Head of caudate nucleus (tissue), 42 donors: ENCODE measurements at regions not wholly inside any gene's neighbourhood (a gene's known extent, or its start where the extent isn't known, plus 50 kb on each side); places are given as distances from the start of the nearest gene placed in this dataset.
"Not testable (repeated sequence)": the region's sequence is repeated elsewhere in the genome, so short reads cannot be mapped to it uniquely, and the experiment has no call there.

ENCODE experiments used
- DNase-seq, 42 donors: peaks; one replicate each; pipeline versions ENCODE4 v3.0.0 to v3.0.0-alpha.2; 2020 to 2021; ENCODE audit warnings: mixed read lengths in 7 of 42
- intact Hi-C: fragments of 100-400 bp; cut with DNase I; formaldehyde crosslinking; loops from one replicate; pipeline ENCODE4 v1.15.0; 2022

- no peak for DNase-seq
- intact Hi-C loops, result no loop called here
These were observed 423.5 kb upstream of the CTSO start for GRCh38 chr4:156377036-156377710.

- DNase-seq, result no peak
- intact Hi-C loops, result no loop called here
These were observed 421.2 kb upstream of the CTSO start for GRCh38 chr4:156374894-156375293.

DNA sequence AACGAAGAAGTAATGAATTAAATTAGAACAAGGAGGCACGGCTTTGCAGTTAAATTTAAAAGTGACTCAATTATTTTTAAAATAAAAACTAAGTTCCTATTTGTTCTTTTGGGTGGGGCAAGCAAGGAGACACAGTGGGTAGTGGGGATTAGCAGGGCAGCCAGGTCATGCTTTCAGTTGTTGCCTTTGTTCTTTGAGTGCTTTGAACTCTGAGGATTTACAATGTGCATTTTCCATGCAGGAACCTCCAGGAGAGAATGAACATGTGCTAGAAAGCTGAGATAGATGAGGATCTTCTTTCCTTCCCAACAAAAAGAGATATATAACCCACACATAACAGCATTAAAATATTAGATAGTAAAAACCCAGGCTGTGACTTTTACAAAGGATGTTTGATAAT lies 420.4 kb upstream of the CTSO start:
- no peak for DNase-seq
- intact Hi-C loops, result no loop called here

- intact Hi-C loops, DNase-seq: not testable (repeated sequence)
These were observed 413.8 kb upstream of the CTSO start for GRCh38 chr4:156367502-156367901.

GRCh38 chr4:156362581-156362980 lies 408.9 kb upstream of the CTSO start:
- DNase-seq, result no peak
- intact Hi-C loops, result no loop called here

DNA sequence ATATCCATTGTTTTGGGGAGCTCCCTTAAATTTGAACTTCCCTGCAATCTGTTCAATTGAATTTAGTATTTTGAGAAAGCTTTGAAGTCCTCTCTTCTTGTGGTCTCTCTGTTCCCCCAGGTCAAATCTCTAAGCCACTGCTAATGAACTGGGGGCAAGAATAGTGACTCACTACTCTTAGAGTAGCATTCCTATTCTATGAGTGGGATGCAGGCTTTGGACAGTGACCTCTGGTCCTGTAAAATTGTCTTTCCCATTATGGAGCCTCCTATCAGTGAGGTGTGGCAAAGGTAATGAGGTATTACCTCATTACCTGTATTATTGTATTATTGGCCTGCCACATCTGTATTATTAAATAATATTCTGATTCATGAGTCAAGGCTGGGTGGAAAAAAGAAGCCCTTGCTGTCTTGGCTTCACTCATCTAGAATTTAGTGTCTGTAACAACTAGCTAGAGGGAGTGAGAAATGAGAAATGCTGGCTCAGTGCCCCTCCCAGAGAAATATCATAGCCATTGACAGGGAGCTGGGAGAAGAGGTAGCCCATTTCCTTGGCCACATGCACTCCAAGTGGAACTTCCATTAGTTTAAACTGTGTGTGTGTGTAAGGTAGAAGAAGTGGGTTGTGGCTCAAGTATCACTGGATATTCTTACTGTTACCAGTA lies 393.9 kb upstream of the CTSO start:
- DNase-seq, result no peak
- intact Hi-C loops, result no loop called here

GRCh38 chr4:156346959-156347385 lies 393.3 kb upstream of the CTSO start:
- no peak for DNase-seq
- intact Hi-C loops, result no loop called here

DNA sequence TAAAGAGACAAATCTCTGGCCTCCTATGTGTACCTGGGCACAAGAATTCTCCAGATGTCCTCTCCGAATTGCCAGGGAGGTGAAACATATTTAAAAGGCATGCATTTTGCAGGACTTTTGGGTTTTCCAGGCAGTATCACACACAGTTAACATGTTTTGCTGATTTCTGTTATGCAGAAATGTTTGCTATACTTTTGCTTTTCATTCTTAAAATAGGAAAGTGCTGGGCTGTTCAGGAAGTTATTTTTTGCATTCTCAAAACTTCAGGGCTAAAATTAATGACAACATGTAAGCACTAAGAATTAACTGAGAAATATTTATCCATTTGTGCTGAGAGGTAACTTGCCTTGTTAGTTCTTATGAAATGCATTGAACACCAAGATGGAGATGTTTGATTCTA lies 390.7 kb upstream of the CTSO start:
- no peak for DNase-seq
- intact Hi-C loops, result no loop called here

- intact Hi-C loops, result no loop called here
- no peak for DNase-seq
These were observed 382.8 kb upstream of the CTSO start for GRCh38 chr4:156336511-156336910.

DNA sequence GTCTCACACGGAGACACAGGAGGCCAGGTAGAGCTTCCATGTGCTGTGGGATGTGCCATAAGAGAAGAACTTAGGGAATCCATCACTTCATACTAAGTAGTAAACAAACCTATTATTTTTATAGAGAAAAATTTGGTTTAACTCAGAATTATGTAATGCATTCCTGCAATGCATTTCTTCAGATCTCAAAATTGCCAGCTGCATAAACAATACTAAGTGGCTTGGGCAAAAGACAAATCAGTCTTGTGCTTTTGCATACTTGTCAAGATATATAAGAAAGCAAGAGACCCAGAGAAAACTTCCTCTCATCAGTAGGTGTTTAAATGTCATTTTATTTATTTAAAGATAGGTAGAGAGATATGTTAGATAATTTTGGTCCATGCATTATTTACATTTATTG lies 382.1 kb upstream of the CTSO start:
- no peak for DNase-seq
- intact Hi-C loops, result no loop called here

DNA sequence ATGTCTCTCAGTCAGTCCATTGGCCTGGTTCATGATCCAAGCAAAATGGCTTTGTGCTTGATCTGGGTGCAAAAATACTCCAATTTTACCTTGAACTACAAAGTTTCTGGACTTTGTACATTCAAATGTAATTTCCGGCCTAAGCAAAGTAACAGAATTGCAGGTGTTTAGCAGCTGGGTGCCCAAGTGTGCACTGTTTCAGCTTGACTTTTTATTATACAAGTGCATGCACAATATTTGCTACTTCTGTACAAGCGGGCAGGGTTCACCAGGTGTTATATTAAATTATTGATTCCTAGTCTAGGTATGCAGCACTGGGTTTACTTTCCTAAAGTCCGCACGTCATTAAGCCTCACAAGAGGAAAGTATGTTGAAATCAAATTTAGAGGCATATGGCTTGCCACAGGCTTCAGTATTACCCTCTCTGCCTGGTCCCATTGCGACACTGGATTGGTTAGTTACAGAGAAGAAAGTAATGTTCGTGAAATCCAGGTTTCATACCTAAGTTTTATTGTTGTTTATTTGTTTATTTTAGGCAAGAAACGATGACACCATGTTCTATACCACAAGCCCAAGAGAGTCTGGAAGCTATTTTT lies 376.9 kb upstream of the CTSO start:
- DNase-seq, result no peak
- intact Hi-C loops, result no loop called here

DNA sequence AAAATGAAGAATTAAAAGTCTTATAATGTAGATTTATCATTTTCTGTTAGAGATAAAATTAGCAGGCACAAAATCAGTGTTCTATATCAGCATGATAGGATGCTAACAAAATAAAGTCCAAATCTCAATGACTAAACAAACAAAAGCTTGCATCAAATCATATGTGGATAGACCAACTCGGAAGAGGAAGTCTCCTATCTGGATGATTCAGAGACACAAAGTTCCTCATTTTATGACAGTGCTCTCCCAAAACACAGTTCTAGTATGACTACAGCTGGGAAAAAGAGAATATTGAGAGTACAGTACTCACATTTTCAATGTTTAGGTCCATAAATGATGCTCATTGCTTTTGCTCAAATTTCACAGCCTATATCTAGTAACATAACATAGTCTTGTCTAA lies 376.1 kb upstream of the CTSO start:
- no peak for DNase-seq
- intact Hi-C loops, result no loop called here

- intact Hi-C loops, result no loop called here
- DNase-seq, result no peak
These were observed 375.2 kb upstream of the CTSO start for GRCh38 chr4:156328882-156329281.

- no peak for DNase-seq
- intact Hi-C loops, result no loop called here
These were observed 372.6 kb upstream of the CTSO start for GRCh38 chr4:156326246-156326645.

GRCh38 chr4:156322592-156322991 lies 368.9 kb upstream of the CTSO start:
- intact Hi-C loops, result no loop called here

DNA sequence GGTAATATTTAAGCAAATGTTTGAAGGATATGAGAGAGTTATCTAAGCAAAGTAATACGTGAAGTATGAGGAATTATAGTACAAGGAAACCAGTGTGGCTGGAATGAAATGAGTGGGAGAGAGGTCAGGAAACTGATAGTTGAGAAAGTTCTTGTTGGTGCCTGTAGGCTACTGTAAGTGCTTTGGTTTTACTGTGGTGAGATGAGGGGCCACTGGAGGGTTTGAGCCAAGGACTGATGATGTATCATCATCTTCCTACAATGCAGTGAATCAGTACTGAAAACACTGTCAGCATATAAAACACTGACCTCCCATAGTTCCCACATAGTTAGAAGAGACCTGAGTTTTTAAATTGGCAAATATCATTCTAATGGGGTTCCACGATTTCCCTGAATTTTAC lies 367.5 kb upstream of the CTSO start:
- DNase-seq, result no peak
- intact Hi-C loops, result no loop called here

More at GRCh38 chr4:156322592-156322991, 368.9 kb upstream of the CTSO start:
- no peak for DNase-seq

DNA sequence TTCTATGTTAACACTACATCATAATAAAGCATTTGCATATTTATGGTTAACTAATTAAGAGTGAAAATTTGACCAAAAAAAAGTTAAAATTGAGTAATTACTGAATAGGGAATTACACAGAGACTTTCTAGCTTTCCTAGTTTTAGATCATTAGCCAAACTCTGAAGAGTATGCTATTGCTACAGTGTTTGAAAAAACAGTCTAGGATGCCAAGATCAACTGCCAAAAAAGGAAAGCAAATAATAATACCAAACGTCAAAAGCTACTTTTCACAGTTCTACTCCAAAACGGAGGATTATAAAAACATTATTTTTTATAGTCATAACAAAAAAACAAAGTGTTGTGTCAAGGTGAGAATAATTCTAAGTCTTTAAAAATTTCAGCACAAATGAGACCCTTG lies 359.8 kb upstream of the CTSO start:
- no peak for DNase-seq
- intact Hi-C loops, result no loop called here

DNA sequence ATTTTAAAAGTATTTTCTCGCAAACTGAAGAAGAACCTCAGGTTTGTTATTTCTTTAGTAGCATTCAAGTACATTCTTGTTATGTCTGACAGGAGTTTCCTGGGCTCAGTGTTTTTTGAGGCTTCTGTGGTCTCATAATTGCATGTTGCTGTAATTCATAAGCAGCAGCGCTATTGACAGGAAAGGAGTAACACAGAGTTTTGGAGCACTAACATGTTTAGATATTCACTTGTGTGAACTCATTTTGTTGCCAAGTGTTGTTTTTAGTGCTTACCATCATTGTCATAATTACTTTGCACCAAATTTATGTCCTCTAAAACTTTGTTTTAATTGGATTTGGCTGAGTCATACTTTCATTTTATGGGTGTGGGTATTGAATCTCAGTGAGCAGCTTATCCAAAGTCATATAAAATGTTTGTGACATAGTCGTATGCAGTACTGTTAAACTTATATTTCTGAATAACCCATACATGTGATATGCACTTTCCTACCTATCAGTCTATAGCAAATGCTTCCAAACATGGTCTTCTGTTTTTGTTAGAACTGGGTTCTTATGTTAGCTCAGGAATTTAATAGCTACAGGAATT lies 358.7 kb upstream of the CTSO start:
- no peak for DNase-seq

GRCh38 chr4:156309031-156309430 lies 355.4 kb upstream of the CTSO start:
- intact Hi-C loops, result no loop called here
- DNase-seq, result no peak

More for the DNA sequence above, 358.7 kb upstream of the CTSO start:
- intact Hi-C loops, result no loop called here

DNA sequence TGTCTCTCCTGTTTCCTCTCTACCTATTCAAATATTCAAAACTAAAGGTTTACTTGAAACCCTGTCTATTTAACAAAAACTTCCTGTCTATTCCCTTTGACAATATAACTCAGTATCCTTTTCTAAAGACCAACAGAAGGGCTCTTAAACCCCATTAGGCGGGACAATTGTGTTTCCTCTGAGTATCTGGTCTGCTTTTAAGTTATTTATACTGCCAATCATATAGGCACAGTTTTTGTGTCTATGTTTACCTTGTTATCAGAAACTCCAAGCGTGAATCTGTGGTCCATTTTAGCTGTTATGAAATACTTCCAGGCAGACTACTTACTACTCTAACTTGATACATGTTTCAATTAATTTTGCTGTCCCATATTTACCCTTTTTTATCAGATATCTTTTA lies 350.0 kb upstream of the CTSO start:
- intact Hi-C loops, result no loop called here
- no peak for DNase-seq
